OCI-LY3 (cell line): ENCODE measurements at regions not wholly inside any gene's neighbourhood (a gene's known extent, or its start where the extent isn't known, plus 50 kb on each side); places are given as distances from the start of the nearest gene placed in this dataset.

Experiments
- CTCF ChIP-seq: fragments of 200-600, 300-600 bp; sonication (generic); IDR thresholded peaks from 2 replicates; pipeline ENCODE4 v1.5.1; 2014; ENCODE audit warnings: antibody characterized with exemption, low read length, low read depth
- EZH2phosphoT487 ChIP-seq: fragments of 200-600 bp; shearing (Covaris generic); IDR thresholded peaks from 2 replicates; pipeline ENCODE4 v1.6.1; 2018; ENCODE audit warnings: antibody characterized with exemption, mixed run types, low read depth

GRCh38 chr18:10289951-10290637 is 164.3 kb upstream of the APCDD1 start:
- TF ChIP-seq CTCF (no peak), EZH2phosphoT487 (no peak)
